Bronchial epithelial cell (primary cell): ENCODE measurements at regions not wholly inside any gene's neighbourhood (a gene's known extent, or its start where the extent isn't known, plus 50 kb on each side); places are given as distances from the start of the nearest gene placed in this dataset.

ENCODE experiments used
- DNase-seq: peaks from one replicate; pipeline ENCODE4 v3.0.0-alpha.2; 2010; ENCODE audit warnings: low read depth
- FAIRE-seq: peaks from 2 replicates; lab custom pipeline; 2011; peaks lifted over from hg19 to GRCh38; lab: Jason Lieb, UNC
- H3K27me3 ChIP-seq: 2 replicates; pipeline ENCODE4 v1.5.1; 2011; ENCODE audit warnings: low read length; ENCODE audit not compliant: control insufficient read depth, insufficient read depth
- H3K36me3 ChIP-seq: 2 replicates; pipeline ENCODE4 v1.5.1; 2011; ENCODE audit warnings: low read length; ENCODE audit not compliant: control insufficient read depth, insufficient read depth
- H3K4me3 ChIP-seq: 2 replicates; pipeline ENCODE4 v1.5.1; 2011; ENCODE audit warnings: mild to moderate bottlenecking, low read depth, low read length, control low read depth
- CTCF ChIP-seq: IDR thresholded peaks from 2 replicates; pipeline ENCODE4 v1.5.1; 2011; ENCODE audit warnings: mild to moderate bottlenecking, moderate library complexity, low read length, control low read depth, inconsistent platforms; ENCODE audit not compliant: insufficient read depth, severe bottlenecking

- no peak for TF ChIP-seq CTCF
- Histone ChIP-seq H3K27me3 (no peaks in the 10 kb centered on the region), H3K4me3 (no peak overlapping the region), H3K36me3 (no peaks in the 10 kb centered on the region)
- DNase-seq (no peak), FAIRE-seq (no peak)
These were observed 260.1 kb upstream of the CDH18 start for GRCh38 chr5:20248118-20248517.

GRCh38 chr5:20245432-20245974 lies 257.5 kb upstream of the CDH18 start:
- Histone ChIP-seq H3K4me3 (no peak overlapping the region), H3K36me3 (no peaks in the 10 kb centered on the region), H3K27me3 (no peaks in the 10 kb centered on the region)
- no peak for FAIRE-seq
- no peak for DNase-seq
- TF ChIP-seq CTCF: no peak

- Histone ChIP-seq H3K4me3 (no peak overlapping the region), H3K27me3 (no peaks in the 10 kb centered on the region), H3K36me3 (no peaks in the 10 kb centered on the region)
- FAIRE-seq: no peak
- no peak for DNase-seq
- no peak for TF ChIP-seq CTCF
These were observed 253.4 kb upstream of the CDH18 start for GRCh38 chr5:20241351-20241750.

GRCh38 chr5:20231040-20231439 lies 243.0 kb upstream of the CDH18 start:
- no peak for FAIRE-seq
- H3K27me3 ChIP-seq: no peaks in the 10 kb centered on the region
- no peak for TF ChIP-seq CTCF
- H3K36me3 ChIP-seq: no peaks in the 10 kb centered on the region
- H3K4me3 ChIP-seq: no peak overlapping the region
- DNase-seq: no peak

- TF ChIP-seq CTCF: no peak
- H3K27me3 ChIP-seq: no peaks in the 10 kb centered on the region
- no peak for FAIRE-seq
These were observed 242.0 kb upstream of the CDH18 start for GRCh38 chr5:20230010-20230409.

GRCh38 chr5:20229303-20230005 lies 241.5 kb upstream of the CDH18 start:
- no peaks in the 10 kb centered on the region for H3K36me3 ChIP-seq
- no peaks in the 10 kb centered on the region for H3K27me3 ChIP-seq
- DNase-seq (no peak), FAIRE-seq (no peak)
- H3K4me3 ChIP-seq: no peak overlapping the region
- TF ChIP-seq CTCF: no peak

More at GRCh38 chr5:20230010-20230409, 242.0 kb upstream of the CDH18 start:
- Histone ChIP-seq H3K36me3 (no peaks in the 10 kb centered on the region), H3K4me3 (no peak overlapping the region)
- no peak for DNase-seq
